ENCODE measurements at regions not wholly inside any gene's neighbourhood (a gene's known extent, or its start where the extent isn't known, plus 50 kb on each side); places are given as distances from the start of the nearest gene placed in this dataset.

DNA sequence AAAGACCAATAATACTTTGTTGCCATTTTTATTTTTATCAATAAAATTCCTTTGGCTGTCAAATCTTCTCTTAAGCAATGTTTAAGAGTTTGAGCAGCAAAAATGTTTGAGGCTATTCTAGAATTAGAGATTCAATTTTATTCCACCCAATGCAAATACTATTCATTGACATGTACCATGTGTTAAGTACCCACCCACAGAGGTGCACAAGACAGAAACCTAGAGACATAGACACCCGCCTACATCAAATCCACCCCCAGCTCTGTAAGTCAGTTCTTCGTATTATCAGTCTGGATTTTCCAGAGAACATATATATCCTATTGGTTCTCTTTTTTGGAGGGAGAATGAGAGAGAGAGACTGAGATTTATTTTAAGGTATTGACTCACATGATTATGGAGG, 463.7 kb downstream of the EPM2A start:
- CTCF ChIA-PET (ENCODE audit: partially characterized antibody), result no interaction called here
- H3K79me1 ChIP-seq (ENCODE audit: low read depth, low read length), result no peaks in the 10 kb centered on the region
- no peak for FAIRE-seq

More for the DNA sequence above, 463.7 kb downstream of the EPM2A start:
- Histone ChIP-seq H4K5ac (ENCODE audit: insufficient read length, low read depth, low read length) (no peak overlapping the region), H3K23me2 (ENCODE audit: low read depth, low read length) (no peaks in the 10 kb centered on the region), H3K27me3 (replicated peaks in 1 of 4; ENCODE audit: control insufficient read depth in 3 of 4, extremely low read depth in 1 of 4, insufficient read depth in 3 of 4, low read length in 3 of 4) (no peaks in the 10 kb centered on the region), H2AK5ac (ENCODE audit: low read depth, low read length) (no peak overlapping the region), H3K9me3 (ENCODE audit: insufficient read depth in 2 of 2, low read depth in 1 of 2, low read length in 1 of 2) (no peaks in the 10 kb centered on the region), H3K27ac (ENCODE audit: low read depth, low read length) (no peak overlapping the region), H3K4me2 (ENCODE audit: insufficient read depth in 1 of 2, low read depth in 2 of 2, low read length in 2 of 2) (no peak overlapping the region), H3K36me3 (ENCODE audit: control insufficient read depth in 2 of 4, insufficient read depth in 4 of 4, low read length in 3 of 4) (no peaks in the 10 kb centered on the region), H2BK15ac (ENCODE audit: low read length) (no peak overlapping the region), H3K56ac (replicated peaks; ENCODE audit: insufficient read length, low read depth, low read length) (no peak overlapping the region), H3K9ac (replicated peaks in 1 of 4; ENCODE audit: extremely low read depth in 1 of 4, low read depth in 3 of 4, low read length in 3 of 4) (no peak overlapping the region), H3K79me2 (ENCODE audit: control insufficient read depth in 1 of 2, insufficient read depth in 2 of 2, low read length in 2 of 2) (no peaks in the 10 kb centered on the region), H3K4me3 (ENCODE audit: extremely low read depth in 1 of 4, insufficient read depth in 2 of 4, low read depth in 3 of 4, low read length in 4 of 4) (no peak overlapping the region), H3K23ac (ENCODE audit: insufficient read length) (no peak overlapping the region), H4K91ac (replicated peaks; ENCODE audit: insufficient read length, low read length) (no peak overlapping the region), H3K18ac (ENCODE audit: extremely low read depth, low read length) (no peak overlapping the region), H2BK120ac (replicated peaks; ENCODE audit: low read depth, low read length) (no peak overlapping the region), H2BK12ac (ENCODE audit: low read depth, low read length) (no peak overlapping the region), H2AFZ (ENCODE audit: low read length) (no peak overlapping the region), H3K14ac (ENCODE audit: insufficient read length) (no peak overlapping the region), H3K4ac (replicated peaks; ENCODE audit: insufficient read length, low read depth, low read length) (no peak overlapping the region), H4K8ac (ENCODE audit: extremely low read depth, insufficient read depth, low read length) (no peak overlapping the region), H4K20me1 (replicated peaks in 1 of 2; ENCODE audit: control insufficient read depth in 1 of 2, insufficient read depth in 2 of 2, low read length in 2 of 2) (no peaks in the 10 kb centered on the region), H3K4me1 (replicated peaks in 1 of 4; ENCODE audit: control insufficient read depth in 3 of 4, insufficient read depth in 4 of 4, low read length in 3 of 4) (no peaks in the 10 kb centered on the region; a peak in 2 of 7 replicates), H2BK20ac (ENCODE audit: low read length) (no peak overlapping the region), H2BK5ac (ENCODE audit: low read depth, low read length) (no peak overlapping the region)
- 90% methylated on average over 2 of the region's 2 CpGs; no CpG with 5 or more reads in 1 of the 2 experiments for WGBS, 2 experiments (ENCODE audit: extremely low coverage in 1 of 2, insufficient coverage in 1 of 2, insufficient read length in 1 of 2, insufficient replicate concordance in 2 of 2, low coverage in 1 of 2, low lambda C conversion rate in 2 of 2, missing lambda C conversion rate in 1 of 2)
- POLR2A ChIA-PET (ENCODE audit: partially characterized antibody), result no interaction called here
- TF ChIP-seq NANOG (IDR thresholded peaks at IDR 0.05; ENCODE audit: insufficient read depth, low read depth, low read length, poor library complexity, severe bottlenecking) (no peak), JUND (IDR thresholded peaks at IDR 0.05; ENCODE audit: low read length) (no peak), EGR1 (IDR thresholded peaks at IDR 0.05; ENCODE audit: borderline replicate concordance, low read depth, low read length) (no peak), ASH2L (IDR thresholded peaks at IDR 0.05; ENCODE audit: low read length) (no peak)
- no peak for DNase-seq (ENCODE audit: low read depth in 1 of 2, low spot score in 2 of 2)

Data from H1 (cell line).